Keratinocyte (primary cell): ENCODE measurements at regions not wholly inside any gene's neighbourhood (a gene's known extent, or its start where the extent isn't known, plus 50 kb on each side); places are given as distances from the start of the nearest gene placed in this dataset.

Experiments
- DNase-seq: peaks from one replicate; pipeline ENCODE4 v3.0.0-alpha.2; 2011; ENCODE audit warnings: low read depth, missing footprints, low spot score
- FAIRE-seq: peaks from 2 replicates; lab custom pipeline; 2011; peaks lifted over from hg19 to GRCh38; lab: Jason Lieb, UNC
- H2AFZ ChIP-seq: 2 replicates; pipeline ENCODE4 v1.6.0; 2012; ENCODE audit warnings: low read length, control low read depth, inconsistent platforms; ENCODE audit not compliant: control insufficient read depth
- H3K27ac ChIP-seq: 2 replicates; pipeline ENCODE4 v1.5.1; 2011; ENCODE audit warnings: low read length; ENCODE audit not compliant: control insufficient read depth, insufficient read depth
- H3K27me3 ChIP-seq: 3 replicates; pipeline ENCODE4 v1.6.0; 2011; ENCODE audit warnings: low read length; ENCODE audit not compliant: control insufficient read depth, insufficient read depth; ENCODE audit errors: extremely low read depth
- H3K36me3 ChIP-seq, 2 experiments: 2 replicates in 1 of 2; 3 replicates in 1 of 2; pipeline ENCODE4 v1.5.1; 2011; ENCODE audit warnings: low read length in 2 of 2, mild to moderate bottlenecking in 1 of 2; ENCODE audit not compliant: control insufficient read depth in 2 of 2, insufficient read depth in 2 of 2; ENCODE audit errors: extremely low read depth in 1 of 2
- H3K4me1 ChIP-seq: 3 replicates; pipeline ENCODE4 v1.5.1; 2011; ENCODE audit warnings: low read length; ENCODE audit not compliant: control insufficient read depth, insufficient read depth; ENCODE audit errors: extremely low read depth
- H3K4me2 ChIP-seq: 3 replicates; pipeline ENCODE4 v1.6.0; 2011; ENCODE audit warnings: low read depth, low read length; ENCODE audit not compliant: control insufficient read depth, insufficient read depth; ENCODE audit errors: extremely low read depth
- H3K4me3 ChIP-seq, 3 experiments: fragments of 200-600 bp in 1 of 3; sonication (generic) in 1 of 3; 2 replicates in 2 of 3; 3 replicates in 1 of 3; pipeline ENCODE4 v1.5.1; 2011 to 2016; ENCODE audit warnings: low read length in 3 of 3, mild to moderate bottlenecking in 3 of 3, control low read depth in 2 of 3, inconsistent platforms in 1 of 3, low read depth in 1 of 3, mixed read lengths in 1 of 3, mixed run types in 1 of 3, moderate library complexity in 1 of 3; ENCODE audit not compliant: control insufficient read depth in 2 of 3, insufficient read depth in 2 of 3; ENCODE audit errors: extremely low read depth in 1 of 3
- H3K79me2 ChIP-seq: 2 replicates; pipeline ENCODE4 v1.6.0; 2012; ENCODE audit warnings: low read length; ENCODE audit not compliant: control insufficient read depth, insufficient read depth
- H3K9ac ChIP-seq: 3 replicates; pipeline ENCODE4 v1.6.0; 2011; ENCODE audit warnings: low read length; ENCODE audit not compliant: control insufficient read depth, insufficient read depth; ENCODE audit errors: extremely low read depth
- H3K9me1 ChIP-seq: 3 replicates; pipeline ENCODE4 v1.6.0; 2011; ENCODE audit warnings: low read length; ENCODE audit not compliant: control insufficient read depth, insufficient read depth; ENCODE audit errors: extremely low read depth
- H3K9me3 ChIP-seq: 2 replicates; pipeline ENCODE4 v1.5.1; 2012; ENCODE audit warnings: low read depth, low read length; ENCODE audit not compliant: control insufficient read depth
- H4K20me1 ChIP-seq: 3 replicates; pipeline ENCODE4 v1.6.0; 2011; ENCODE audit warnings: low read length; ENCODE audit not compliant: control insufficient read depth, insufficient read depth; ENCODE audit errors: extremely low read depth
- EZH2 ChIP-seq: IDR thresholded peaks from one replicate; pipeline ENCODE4 v1.6.1; 2012; ENCODE audit warnings: inconsistent platforms, mild to moderate bottlenecking, low read length, moderate library complexity
- dilution Hi-C: fragments of 300-500 bp; cut with MboI; formaldehyde crosslinking; loops from one replicate; pipeline ENCODE4 v1.7.0; 2020; ENCODE audit warnings: low sequenced_read_pairs; ENCODE audit not compliant: extremely low pct_ligation_motif_present
- TF ChIP-seq, protein P1 (sequence below), 3 experiments: IDR thresholded peaks in 1 of 3; conservative IDR thresholded peaks in 1 of 3; optimal IDR thresholded peaks in 1 of 3; 2 replicates in 2 of 3; 3 replicates in 1 of 3; pipeline versions ENCODE3 to v1.5.1; 2011; ENCODE audit warnings: low read length in 3 of 3, mild to moderate bottlenecking in 3 of 3, moderate library complexity in 2 of 3, control low read depth in 1 of 3, inconsistent platforms in 1 of 3; ENCODE audit not compliant: insufficient read depth in 2 of 3; ENCODE audit errors: extremely low read depth in 1 of 3

GRCh38 chr20:24350923-24351368 lies 118.5 kb upstream of the SYNDIG1 start:
- Histone ChIP-seq H3K27me3 (no peaks in the 10 kb centered on the region), H3K9ac (no peak overlapping the region), H3K36me3 (no peaks in the 10 kb centered on the region), H3K4me1 (no peaks in the 10 kb centered on the region), H3K4me2 (no peak overlapping the region), H3K27ac (no peak overlapping the region), H3K9me3 (no peaks in the 10 kb centered on the region), H2AFZ (peak overlapping the region; percentile 22), H3K79me2 (no peaks in the 10 kb centered on the region), H4K20me1 (no peaks in the 10 kb centered on the region), H3K4me3 (no peak overlapping the region), H3K9me1 (no peaks in the 10 kb centered on the region)
- dilution Hi-C loops, result no loop called here
- DNase-seq, result no peak
- FAIRE-seq, result no peak
- TF ChIP-seq EZH2, result no peak
- TF ChIP-seq, protein P1, sequence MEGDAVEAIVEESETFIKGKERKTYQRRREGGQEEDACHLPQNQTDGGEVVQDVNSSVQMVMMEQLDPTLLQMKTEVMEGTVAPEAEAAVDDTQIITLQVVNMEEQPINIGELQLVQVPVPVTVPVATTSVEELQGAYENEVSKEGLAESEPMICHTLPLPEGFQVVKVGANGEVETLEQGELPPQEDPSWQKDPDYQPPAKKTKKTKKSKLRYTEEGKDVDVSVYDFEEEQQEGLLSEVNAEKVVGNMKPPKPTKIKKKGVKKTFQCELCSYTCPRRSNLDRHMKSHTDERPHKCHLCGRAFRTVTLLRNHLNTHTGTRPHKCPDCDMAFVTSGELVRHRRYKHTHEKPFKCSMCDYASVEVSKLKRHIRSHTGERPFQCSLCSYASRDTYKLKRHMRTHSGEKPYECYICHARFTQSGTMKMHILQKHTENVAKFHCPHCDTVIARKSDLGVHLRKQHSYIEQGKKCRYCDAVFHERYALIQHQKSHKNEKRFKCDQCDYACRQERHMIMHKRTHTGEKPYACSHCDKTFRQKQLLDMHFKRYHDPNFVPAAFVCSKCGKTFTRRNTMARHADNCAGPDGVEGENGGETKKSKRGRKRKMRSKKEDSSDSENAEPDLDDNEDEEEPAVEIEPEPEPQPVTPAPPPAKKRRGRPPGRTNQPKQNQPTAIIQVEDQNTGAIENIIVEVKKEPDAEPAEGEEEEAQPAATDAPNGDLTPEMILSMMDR (optimal IDR thresholded peaks at IDR 0.05 in 1 of 3, IDR thresholded peaks at IDR 0.05 in 1 of 3, conservative IDR thresholded peaks at IDR 0.05 in 1 of 3; ENCODE audit: extremely low read depth in 1 of 3, insufficient read depth in 2 of 3, low read length in 3 of 3), result no peak

DNA sequence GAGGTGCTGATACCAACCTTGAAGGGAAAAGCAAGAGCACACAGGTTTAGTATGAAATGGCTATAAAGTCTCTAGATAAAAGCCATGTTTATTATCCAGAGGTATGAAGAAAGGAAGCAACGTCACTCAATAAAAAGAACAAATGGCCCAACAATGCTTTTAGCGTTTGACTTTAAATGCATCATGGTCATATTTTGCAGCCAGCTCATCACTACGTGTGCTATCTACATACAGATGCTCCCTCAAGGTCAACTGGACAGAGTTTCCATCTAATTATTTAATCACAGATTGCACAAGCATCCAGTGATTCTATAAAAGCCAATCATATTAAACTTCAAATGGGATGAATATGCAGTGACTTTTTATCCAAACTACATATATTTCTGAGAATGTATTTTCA lies 127.6 kb upstream of the SYNDIG1 start:
- dilution Hi-C loops, result no loop called here
- no peaks in the 10 kb centered on the region for H3K9me3 ChIP-seq

More for the DNA sequence above, 127.6 kb upstream of the SYNDIG1 start:
- FAIRE-seq (no peak), DNase-seq (no peak)
- no peak overlapping the region for H3K27ac ChIP-seq
- H3K27me3 ChIP-seq, result no peaks in the 10 kb centered on the region
- TF ChIP-seq, protein P1 (optimal IDR thresholded peaks at IDR 0.05 in 1 of 3, IDR thresholded peaks at IDR 0.05 in 1 of 3, conservative IDR thresholded peaks at IDR 0.05 in 1 of 3; ENCODE audit: extremely low read depth in 1 of 3, insufficient read depth in 2 of 3, low read length in 3 of 3), result no peak
- no peak for TF ChIP-seq EZH2
- H3K4me1 ChIP-seq, result peaks cover 45% of the 10 kb centered on the region
- no peaks in the 10 kb centered on the region for H3K79me2 ChIP-seq
- no peaks in the 10 kb centered on the region for H4K20me1 ChIP-seq
- H2AFZ ChIP-seq, result no peak overlapping the region
- H3K4me3 ChIP-seq, result no peak overlapping the region
- H3K36me3 ChIP-seq, result no peaks in the 10 kb centered on the region
- H3K9me1 ChIP-seq, result no peaks in the 10 kb centered on the region
- no peak overlapping the region for H3K4me2 ChIP-seq
- H3K9ac ChIP-seq, result no peak overlapping the region
